Anterior cingulate cortex (tissue), 58 donors: ENCODE measurements at regions not wholly inside any gene's neighbourhood (a gene's known extent, or its start where the extent isn't known, plus 50 kb on each side); places are given as distances from the start of the nearest gene placed in this dataset.
A peak's percentile ranks its signal among the peaks of the same experiment; 100 is the strongest.

Experiments used
- DNase-seq, 58 donors: peaks; one replicate each; lab custom pipeline; 2025; lab: John Stamatoyannopoulos, UW

DNA sequence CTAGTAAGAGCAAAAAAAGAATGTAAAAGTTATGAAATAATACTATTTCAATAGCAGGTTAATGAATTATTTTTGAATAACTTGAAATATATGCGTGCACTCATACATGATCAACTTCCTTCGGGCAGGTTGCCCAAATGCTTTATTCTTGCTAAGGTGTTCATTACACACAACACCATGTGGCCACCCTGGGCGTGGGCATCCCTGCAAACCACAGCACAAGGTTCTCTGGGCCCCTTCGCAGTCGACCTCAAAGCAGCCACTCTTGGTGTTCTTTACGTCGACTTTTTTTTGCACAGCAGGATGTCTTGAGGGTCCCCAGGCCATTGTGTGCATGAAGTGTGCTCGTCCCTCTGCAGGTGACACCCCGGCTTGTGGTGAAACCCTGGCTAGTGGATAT is 300.7 kb upstream of the PITRM1 start:
- DNase-seq = no peak

DNA sequence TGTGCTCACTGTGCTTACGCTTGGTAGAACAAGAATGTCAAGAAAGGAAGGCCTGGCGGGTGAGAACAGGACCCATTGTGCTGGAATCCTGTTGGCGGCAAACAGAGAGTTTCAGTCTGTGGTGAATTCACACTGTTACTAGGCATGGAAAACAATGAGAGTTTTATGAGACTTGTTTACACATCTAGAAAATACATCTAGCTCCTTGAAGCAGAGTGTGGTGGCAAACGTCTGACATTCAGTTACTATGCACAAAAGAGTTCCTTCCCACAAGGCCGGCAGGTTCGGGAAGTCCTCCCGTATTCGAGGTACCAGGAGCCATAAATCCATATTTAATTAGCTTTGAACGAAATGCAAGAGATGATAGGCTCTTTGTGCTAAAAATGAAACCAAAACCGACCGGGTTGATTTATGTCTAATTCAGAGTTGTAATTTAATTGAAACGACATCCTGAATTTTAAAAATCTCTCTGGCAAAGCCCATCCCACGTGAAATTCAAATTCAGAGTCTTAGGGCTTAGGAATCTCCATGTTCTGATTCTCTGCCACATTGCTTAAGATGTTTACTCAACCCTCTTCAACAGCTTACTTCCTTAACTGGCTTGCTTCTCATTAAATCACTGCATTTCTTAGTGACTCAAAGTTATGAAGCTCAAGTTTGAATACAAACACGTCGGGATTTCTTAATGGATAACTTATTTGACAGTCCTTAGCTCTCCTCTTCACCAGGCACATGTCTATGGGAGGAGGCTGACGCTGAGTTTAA is 299.9 kb upstream of the PITRM1 start:
- peak in 45 of 58 donors; percentile 12 to 89 (median 58) for DNase-seq

DNA sequence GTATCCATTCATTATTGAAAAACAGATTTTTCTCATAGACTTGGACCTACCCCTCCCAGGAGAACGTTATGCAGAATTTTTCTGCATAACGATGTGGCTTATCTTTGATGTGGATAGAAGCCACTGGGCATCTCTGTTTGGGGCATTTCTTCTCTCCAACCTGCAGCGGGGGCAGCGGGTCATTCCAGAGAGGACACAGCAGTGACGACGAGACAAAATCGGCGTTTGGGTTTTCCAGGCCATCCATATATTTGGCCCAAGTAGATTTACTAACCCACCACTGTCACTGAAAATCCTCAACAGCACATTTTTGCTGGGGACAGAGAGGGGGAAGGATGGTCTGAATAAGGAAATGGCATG is 299.3 kb upstream of the PITRM1 start:
- no peak for DNase-seq

DNA sequence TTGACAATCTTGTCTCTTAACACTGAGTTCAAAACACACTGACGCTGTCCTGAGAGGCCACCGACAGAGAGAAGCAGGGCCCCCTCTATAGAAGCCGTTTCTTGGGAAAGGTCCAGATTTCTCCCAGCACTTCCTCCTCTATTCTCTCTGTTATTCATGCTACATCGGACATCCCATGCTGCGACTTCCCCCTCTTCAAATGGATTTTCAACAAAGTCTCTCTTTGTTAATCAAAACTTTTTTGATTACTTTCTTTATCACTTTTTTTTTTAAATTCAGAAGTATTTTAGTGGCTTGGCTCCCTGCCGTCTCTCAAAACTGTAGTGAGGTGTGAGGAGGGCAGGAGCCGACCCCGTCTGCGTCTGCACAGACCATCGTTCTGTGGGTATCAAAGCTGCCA is 298.9 kb upstream of the PITRM1 start:
- DNase-seq = no peak

DNA sequence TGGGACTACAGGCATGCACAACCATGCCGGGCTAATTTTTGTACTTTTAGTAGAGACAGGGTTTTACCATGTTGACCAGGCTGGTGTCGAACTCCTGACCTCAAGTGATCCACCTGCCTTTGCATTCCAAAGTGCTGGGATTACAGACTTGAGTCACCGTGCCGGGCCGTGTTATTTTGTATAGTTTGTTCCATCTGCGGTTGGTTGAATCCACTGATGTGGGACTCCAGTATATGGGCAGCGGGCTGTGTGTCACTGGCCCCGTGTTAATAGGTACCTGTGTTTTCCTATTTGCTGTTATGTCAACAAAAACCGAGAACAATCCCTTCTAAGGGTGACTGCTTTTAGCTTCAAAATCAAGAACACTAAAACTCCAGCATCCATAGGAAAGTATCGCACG is 297.6 kb upstream of the PITRM1 start:
- DNase-seq = no peak

DNA sequence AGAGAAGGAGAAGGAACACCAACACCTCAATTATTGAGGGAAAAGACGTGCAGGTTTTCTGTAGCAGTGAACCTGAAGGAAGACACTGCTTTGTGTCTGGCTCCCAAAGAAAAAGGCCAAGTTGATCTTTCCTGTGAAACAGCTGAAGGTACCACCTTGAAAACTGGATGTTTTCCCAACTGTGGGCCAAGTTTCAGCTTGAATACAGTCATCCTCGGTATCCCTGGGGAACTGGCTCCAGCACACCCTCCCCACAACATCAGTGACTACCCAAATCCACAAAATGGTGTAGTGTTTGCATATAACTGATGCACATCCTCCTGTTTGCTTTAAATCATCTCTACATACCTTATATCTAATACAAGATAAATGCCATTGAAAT is 297.0 kb upstream of the PITRM1 start:
- DNase-seq = no peak

DNA sequence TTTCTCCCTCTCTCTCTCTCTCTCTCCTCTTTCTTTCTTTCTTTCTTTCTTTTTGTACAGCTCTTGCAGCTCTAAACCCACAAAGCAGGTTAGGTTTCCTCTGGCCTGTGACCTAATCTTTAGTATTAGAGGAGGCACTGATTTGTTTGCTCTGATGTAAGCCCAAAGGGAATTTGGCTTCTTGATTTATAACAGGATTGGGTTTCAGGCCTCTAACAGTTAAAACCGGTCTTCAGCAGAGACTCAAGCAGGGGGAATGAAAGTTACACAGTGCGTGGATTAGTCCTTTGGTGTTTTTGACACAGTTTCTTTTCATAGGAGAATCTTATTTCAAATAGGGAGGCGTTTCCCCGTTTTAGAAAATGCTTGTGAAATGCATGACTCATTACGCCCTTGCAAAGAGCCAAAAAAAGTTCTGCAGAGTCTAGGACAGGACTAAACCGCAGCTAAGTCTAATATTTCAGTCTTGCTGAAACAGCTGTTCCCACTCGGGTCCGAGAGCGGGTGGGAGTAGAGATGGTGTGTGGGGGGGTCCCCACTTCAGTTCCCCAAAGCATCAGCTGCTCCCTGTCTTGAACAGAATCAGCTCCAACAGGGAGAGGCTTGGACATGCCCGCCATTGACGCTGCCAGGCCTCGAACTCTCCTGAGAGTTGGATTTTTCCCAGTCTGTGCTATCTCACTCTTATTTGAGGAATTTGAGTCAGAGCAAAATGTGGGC is 296.5 kb upstream of the PITRM1 start:
- DNase-seq = peak in 12 of 58 donors; percentile 13 to 47 (median 23)

DNA sequence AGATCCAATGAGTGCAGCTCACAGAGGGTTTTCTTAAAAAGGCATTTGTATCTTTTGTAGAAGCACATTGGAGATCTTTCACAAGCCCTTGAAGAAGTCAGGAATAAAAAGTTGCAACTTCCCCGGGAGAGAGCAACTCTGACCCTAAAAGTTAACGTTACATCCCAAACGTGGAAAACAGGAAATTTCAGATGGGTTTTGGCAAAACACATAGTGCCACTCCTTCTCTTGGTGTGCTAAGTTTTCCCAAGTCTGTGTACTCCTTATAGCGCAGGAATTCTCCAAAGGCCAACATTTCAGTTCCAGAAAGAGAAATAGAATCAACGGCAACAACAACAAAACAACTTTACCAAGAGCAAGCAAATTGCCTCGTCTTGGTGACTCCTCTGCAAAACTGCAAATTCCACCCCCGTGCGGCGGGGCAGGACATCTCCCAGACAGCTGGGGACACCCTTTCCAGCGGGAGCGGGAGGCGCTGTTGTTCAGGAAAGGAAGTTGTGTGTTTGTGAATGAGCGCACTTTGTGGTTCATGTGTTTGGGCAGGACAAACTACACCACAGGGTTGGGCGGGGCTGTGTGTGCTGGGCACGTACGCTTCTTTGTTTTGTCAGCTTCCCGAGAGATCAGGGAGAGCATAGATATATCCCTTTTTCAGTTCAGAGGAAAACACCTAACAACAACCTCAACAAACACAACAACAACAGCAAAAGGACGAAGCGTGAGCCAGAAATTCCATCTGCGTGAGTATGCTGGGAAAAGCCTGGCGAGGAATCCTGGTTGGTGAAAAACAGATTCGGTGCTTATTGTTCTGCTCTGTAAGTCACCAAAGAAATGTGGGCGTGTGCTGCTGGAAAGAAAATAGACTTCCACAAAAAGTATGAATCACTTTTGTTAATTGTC is 294.7 kb upstream of the PITRM1 start:
- peak in 4 of 58 donors; percentile 13 to 24 (median 18) for DNase-seq

DNA sequence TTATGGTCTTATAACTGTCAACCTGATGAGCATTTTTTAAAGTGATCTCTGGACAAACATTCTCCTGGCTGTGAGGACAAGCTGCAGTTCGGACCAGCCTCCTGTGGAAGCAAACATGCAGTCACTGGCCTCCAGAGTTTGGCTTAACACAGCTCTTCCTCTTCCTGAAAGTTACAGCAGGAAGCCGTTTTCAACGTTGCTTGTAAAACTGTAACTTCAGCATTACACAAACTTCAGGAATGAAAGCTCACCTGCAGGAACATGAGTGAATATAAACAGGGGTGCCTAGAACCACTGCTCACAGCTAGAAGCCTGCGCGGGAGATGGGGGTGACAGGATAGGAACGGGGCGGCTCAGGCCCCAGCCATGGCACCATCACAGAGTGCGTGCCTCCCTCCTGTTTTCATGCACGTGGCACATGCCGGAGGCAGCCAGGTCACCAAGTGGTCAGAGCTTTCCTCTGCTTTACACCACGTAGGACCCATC is 292.9 kb upstream of the PITRM1 start:
- peak in 1 of 58 donors; percentile 7 for DNase-seq

DNA sequence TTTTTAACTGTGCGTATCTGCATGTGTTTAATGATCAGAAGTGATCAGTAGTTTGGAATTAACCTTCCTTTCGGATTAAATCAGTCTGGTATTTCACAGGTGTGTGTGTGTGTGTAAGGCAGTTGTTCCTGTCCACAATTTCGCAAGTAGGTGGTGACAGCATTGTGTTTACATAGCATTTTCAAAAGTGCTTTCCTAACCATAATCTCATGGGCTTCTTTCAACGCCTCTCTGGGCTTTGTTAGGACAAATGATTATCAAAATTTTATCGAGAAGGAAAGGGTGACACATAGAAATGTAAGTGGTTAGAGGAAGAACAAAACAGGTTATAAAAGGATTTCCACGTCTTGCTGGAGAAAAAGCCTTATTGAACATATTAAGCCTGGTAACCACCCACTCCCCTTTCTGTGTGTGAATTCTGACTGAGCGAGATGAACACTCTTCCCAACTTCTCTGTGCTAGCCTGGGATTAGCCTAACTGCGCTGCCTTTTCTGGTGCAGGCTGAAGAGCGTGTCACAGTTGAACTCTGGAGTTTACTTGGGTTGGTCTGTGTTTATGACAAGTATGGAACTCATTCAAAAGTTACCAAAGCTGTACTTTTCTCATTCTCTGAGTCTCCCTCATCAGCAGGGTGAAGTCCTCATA is 292.3 kb upstream of the PITRM1 start:
- no peak for DNase-seq

DNA sequence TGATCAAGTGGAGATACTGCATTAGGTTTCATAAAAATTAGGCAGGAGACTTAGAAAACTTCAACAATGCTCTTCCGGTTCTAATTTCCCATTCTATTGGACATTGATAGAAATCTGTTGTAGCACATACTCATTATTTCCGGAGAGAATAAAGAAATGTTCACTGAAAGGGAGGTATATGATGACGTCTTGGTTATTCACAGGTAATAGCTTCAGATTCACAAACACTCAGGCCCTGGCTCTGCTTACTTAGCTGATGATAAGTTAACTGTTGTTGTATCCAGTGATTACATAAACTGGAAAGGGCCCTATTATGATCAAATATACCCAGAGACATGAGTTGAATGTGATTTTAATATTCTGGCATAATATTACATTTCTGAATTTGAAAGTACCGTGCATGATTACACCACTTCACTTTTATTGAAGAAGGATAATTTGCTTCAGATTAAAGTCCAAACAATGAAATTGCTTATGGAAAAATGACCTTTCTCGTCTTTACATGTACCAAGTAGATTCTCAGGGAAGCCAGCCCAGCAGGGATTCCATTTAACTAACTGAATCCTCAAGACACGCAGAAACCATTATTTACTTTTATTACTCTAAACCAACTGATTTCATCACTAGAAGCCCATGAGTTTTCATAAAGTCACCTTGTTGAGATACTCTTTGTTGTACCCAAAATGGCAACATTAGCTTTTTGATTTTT is 288.0 kb upstream of the PITRM1 start:
- no peak for DNase-seq

DNA sequence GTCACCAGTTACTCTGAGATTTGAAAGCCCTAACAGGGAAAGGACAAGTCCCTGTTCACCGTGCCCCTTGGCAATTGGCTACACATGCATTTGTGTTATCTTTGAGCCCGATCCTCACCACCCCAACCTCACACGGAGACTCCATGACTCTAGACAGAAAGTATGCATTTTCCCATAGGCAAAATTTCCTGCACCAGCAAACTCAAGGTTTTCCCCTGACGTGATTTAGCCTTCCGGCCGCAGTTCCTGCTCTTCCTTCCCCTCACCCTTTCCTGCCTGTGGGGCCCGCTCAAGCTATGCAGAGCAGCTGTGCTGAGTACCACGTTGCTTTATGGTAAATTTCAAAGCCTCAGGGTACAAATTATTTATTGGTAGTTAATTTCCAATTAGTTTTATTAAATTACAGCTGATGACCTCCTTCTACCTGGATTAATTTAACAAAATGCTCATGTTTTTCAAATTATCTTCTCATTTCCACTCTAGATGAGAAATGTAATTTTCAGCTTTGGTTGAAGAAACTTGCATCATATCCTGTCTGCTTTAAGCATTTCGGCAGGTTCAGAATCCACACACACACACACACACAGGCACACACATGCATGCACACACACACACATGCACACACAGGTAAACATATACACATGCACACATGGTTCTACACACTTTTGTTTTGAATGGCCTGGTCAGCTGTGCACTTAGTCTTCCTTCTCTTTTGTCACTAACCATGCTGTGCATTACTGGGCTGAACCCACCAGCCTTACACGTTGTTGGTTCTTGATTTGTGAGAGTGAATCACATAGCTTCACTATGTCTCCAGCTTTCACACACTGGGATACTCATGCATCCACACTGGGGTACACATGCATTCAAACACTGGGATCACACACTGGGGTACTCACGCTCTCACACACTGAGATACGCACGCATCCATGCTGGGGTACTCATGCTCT is 283.1 kb upstream of the PITRM1 start:
- DNase-seq = no peak

DNA sequence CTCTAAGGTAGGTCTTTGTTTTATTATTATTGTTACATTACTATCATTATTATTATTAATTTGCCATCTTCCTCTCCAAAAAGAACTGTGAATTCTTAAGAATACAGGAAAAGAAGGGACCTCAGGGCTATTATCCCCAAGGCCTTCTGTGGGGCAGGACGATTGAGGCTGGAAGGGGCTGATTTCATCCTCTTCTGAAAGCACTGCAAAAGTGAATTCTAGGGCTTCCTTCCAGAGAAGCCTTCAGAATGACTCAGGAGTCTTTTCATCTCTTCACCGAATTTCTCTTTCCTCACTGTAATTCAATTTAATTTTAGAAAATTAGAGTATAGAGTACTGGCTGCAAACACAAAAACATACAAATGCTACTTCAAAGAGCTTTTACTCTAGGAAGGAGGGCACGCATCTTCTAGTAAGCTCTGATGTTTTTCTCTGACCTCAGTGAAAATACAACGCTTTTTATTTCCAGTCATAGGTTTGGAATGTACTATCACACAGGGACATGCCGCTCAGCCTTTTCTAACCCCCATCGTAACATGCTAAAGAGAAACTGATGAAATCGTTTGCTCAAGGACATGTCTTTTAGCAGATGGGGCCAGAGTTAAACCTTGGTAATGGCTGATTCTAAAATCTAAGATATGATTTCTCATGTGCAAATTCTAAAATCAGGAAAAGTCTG is 280.2 kb upstream of the PITRM1 start:
- DNase-seq = no peak

DNA sequence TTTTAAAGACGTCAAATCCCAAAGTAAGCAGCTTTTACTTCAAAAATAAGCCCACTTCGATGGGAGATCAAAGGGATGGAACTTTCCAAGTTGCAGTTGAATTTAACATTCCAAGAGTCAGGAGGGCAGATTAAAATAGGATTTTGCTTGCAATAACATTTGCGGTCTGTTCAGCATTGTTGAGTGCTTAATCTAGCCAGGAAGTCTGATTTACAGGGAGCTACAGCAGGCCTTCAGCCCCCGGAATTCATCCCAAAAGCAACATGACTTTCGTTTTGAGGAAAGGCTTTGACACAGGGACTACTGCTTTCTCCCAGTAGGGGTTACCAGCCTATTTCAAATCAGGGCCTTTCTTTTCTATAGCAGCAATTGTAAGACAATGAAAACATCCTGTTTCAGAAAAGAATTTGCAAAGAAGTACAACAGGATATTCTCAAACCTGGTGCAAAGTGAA is 279.6 kb upstream of the PITRM1 start:
- DNase-seq = no peak

DNA sequence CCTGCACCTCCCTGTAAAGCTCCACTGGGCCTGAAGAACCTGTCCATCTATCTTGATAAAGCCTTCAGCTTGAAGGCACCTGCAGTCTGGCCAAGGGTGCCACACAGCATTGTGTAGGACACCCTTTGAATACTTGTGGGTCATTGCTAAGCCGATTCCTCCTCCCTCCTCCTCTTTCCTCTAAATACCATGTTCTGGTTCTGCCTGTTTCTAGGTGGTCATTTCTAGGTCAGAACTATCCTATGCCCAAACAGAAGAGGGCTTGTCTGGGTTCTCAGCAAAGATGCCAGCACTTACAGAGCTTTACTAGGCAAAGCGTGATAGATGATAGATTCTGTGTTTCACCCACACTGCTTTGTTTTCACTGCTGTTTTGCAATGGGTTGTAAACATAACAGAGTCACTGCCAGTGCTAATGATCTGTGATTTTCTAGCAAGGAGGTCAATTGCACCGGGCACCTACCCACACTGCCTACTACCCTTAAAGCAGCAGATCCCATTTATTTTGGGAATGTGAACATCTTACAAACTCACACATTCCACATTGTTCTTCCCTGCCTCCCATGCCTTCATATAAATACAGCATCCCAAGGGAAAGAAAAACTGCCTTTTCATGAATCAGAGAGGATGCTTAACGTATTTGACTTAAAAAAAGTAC is 279.1 kb upstream of the PITRM1 start:
- DNase-seq = no peak

DNA sequence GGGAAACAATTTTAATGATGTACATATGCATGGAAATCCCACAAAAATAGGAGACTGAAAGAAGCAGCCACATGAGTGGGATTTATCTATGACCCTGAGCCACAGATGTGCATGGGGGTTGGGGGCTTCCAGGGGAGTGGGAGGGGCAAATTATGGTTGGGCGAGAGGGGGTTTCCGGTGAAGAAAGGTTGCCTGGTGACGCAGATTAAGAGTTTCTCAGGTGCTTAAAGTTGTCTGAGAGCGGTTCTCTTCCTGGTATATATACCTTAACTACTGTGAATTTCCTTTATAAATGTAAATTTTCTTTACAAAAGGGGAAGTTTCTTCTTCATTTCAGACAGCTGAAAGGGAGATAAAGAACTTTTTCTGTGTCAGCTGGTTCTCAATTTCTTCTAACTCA is 273.6 kb upstream of the PITRM1 start:
- no peak for DNase-seq

DNA sequence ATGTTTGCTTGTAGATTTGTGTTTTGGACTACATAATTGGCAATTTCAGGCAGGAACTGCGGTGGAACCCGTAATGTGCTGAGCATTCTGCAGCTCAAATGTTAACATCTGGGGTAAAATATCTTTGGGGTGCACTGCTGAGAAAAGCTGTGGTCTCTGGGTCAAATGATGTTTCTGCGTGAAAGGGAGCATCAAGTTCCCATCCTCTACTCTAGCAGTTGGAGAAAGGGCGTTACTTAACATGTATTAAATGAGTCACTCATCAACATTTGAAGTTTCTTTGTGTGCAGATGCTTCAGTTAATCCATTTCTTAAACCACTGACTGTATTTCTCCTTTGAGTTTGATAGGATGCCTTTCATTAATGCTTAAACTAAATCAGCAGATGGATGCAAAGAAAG is 273.1 kb upstream of the PITRM1 start:
- DNase-seq = no peak
